Activated CD4-positive, CD25-positive, alpha-beta regulatory T cell (primary cell): ENCODE measurements at regions not wholly inside any gene's neighbourhood (a gene's known extent, or its start where the extent isn't known, plus 50 kb on each side); places are given as distances from the start of the nearest gene placed in this dataset.

ENCODE experiments used
- DNase-seq, 4 experiments: peaks; one replicate each; lab custom pipeline; 2025; lab: John Stamatoyannopoulos, UW

DNA sequence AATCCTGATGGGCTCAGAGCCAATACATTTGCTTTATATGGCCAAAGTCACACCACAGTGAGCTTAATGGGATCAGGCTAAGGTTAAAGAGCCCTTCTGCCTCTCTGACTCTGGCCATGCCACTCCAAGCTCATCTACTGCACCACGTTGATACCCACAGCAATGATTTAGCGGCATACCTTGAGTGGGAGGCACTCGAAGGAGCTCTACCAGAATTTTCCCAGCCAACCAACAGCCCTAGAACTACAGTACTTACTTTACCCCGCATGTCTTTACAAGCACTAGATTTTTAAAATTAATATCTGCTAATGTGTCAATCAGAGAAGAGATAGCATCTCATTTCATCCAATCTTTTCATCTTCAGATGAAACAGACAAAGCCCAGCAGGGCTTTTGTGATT lies 300.5 kb downstream of the GRIN2B start:
- DNase-seq, result no peak

DNA sequence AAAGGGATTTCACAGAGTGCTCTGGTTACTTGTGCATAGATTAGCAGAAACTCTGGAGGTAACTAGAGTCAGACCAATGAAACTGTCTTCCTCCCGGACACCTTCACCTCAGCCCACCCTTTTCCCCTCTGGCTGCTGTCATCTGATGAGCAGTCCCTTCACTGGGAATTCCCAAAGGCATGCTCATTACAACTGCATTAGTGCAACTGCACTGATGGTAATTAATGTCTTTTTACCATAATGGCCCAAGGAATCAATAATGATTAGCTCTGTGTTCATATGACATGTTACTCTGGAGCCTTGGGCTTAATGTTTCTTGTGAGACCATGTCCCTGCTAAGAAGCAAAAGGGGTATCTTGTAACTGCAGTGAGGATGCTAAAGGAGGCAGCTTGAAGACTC lies 304.5 kb downstream of the GRIN2B start:
- no peak for DNase-seq

DNA sequence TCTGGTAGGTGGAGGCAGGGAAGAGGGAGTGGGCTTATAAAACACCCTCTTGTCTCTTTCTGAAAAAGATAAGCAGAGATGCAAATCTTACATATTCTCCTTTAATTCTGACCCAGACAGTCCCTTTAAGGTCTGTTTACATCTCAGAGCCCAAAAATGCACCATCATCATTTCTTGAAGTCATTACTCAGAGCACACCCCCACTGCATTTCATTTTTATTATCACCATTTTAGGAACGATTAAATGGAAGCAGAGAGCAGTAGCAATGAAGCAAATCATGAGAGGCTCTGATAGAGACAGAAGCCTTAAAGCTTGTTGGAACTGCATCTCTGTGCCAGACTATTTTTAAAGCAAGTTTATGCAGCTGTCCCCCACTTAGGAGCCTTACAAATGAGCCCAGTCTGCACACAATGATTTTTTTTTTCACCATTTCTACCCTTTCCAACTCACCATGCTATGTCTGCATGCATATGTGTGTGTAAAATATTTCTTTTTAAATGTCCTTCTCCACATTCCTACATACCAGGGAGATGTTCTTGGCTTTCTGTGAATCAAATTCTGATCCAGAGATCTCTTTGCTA lies 311.0 kb downstream of the GRIN2B start:
- DNase-seq, result no peak

DNA sequence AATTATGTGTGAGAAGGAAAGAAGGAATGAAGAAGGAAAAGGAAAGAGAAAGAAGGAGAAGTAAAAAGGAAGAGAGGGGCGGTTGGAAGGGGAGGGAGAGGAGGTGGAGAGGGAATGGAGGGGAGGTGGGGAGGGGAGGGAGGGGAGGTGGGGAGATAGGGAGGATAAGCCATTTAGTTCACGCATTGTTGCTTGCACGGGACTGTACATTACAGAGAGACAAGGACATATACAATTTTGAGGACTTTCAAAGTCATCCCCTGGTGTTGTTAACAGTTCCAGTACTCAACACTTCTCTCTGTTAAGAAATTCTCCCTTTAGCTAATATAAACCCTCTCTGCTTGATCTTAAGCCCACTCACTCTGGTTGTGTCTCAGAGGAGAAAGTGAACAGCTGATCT lies 312.5 kb downstream of the GRIN2B start:
- DNase-seq, result no peak

DNA sequence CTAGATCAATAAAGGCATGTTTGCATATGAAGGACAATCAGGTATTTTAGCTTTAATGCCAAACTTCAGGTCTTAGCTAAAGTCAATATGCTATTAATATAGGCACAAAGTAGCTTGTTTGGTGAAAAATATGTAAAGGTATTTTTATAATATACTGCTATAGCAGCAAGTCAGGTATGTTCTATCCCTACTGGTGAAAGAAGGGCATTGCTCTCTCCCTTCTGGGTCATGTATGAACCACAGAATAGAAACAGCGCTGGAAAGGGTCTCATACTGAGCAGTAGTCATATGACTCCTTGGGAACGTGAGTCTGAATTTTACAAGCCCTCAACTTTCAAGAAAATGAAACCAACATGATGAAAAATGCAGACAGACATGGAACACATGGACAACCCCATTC lies 314.6 kb downstream of the GRIN2B start:
- DNase-seq, result no peak

DNA sequence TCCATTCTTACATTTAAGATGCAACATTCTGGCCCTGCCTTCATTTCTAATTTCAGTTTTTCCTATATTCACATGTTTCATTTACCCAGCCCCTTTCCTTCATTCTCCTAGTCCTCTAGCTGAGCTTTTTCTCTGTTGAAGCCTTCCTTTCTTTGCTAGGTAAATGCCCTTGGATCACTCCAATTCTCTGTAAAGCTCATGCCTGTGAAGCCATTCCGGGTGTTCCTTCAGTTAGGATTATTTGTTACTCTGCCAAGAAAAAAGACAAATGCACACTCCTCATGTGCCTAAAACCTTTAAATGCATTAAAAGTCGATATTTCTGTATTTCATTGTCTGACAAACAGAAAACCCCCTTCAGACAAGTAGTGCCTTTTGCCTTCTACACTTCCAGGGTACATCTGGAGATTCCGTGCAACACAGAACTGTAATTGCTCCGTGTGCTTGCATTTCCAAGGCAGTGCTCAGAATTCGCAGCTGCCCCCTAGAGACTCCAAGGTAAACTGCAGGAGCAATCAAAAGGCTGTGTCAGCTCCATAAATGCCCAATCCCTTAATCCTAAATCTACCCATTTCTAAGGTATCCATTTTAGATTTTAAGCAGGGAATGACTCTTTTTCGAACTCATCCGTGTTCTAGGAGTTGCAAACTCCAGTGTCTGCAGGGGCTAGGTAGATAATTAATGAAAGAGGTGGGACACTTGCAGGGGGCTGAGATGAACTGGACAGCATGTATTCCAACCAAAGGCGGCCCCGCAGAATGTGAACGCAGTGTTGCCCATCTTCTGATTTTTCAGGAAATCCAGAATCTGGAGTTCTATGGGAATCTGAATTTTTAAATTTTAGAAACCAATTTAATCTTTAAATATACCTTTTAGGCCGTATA lies 320.2 kb downstream of the GRIN2B start:
- peak in 1 of 4 experiments; percentile 4 for DNase-seq

DNA sequence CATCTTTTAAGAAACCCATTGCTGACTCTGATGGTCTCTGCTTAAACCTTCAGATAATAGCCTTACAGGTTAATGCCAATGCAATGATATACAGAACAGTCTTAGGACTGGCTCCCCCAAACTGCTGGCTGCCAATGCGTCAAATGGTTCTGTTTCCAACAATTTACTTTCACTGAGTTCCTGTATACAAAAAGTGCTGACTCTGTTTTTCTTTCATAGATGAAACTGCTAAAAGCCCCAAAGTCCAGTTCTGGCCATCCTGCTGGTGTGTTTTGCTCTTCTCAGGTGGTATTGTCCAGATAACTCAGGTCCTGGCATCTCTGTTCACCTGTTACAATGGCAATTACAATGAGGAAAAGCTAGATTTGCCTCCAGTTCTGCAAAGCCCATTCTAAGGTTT lies 326.9 kb downstream of the GRIN2B start:
- no peak for DNase-seq

DNA sequence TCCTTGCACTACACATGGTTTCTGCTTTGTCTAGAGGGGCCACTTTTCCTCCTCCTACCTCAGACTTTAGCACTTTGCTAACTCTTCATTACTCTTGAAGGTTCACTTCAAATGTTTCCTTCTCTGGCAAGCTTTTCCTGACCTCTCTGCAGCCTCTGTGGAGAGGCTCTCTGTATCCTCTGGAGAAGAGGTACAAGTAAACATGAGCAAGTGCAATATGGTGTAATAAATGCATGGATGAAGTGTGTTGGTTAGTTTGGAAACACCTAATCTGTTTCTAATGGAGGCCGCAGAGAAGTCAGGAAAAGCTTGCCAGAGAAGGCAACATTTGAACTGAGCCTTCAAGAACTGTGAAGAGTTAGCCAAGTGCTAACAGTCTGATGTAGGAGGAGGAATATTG lies 329.3 kb downstream of the GRIN2B start:
- DNase-seq, result no peak

DNA sequence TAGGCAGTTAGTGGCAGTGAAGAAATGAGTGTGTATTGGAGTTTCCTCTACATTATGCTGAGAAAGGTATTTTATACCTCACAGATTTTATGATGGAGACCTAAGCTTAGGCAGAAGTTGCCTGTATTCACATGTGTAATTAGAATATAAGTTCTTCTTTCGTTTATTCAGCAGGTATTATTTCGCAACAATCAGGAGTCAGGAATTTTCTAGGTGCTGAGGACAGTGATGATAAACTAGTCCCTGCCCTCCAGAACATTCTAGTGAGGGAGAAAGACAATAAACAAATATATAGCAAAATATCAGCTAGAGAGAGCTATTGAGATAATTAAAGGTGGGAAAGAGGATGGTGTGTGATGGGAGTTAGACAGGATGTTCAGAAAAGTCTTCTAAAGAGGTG lies 345.7 kb downstream of the GRIN2B start:
- DNase-seq, result no peak

DNA sequence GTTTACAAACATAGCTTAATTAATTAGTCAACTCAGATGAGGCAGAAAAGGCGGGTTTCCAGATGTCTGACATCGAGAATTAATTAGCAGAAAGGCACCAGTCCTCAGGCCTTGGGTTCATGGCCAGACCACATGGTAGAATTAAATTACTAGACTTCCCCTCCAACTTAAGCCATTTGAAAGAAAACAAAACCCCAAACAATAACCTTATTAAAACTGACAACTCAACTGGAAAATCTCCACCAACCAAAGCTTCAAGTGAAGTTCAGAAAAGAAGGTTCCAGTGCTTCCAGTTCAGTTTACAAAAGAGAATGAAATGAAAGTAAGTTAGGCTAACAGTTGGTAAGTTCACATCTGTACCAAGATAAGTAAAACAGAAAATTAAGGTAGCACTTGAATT lies 349.5 kb downstream of the GRIN2B start:
- DNase-seq, result no peak

DNA sequence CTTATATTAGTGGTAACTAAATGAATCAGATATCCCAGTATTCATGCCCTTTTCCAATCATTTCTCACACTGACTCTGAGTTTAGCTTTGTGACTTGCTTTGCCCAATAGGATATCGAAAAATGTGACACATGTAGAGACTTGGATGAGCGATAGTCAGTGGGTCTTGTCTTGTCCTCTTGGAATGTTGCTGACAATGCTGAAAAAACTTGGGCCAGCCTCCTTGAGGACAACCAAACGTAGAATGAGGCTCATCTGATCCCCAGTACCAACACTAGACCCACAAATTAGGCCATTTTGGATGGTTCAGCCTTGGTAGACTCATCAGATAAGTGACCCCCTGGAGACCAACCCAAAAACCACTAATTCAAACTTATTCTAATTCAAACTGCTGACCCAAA lies 351.0 kb downstream of the GRIN2B start:
- DNase-seq, result no peak

DNA sequence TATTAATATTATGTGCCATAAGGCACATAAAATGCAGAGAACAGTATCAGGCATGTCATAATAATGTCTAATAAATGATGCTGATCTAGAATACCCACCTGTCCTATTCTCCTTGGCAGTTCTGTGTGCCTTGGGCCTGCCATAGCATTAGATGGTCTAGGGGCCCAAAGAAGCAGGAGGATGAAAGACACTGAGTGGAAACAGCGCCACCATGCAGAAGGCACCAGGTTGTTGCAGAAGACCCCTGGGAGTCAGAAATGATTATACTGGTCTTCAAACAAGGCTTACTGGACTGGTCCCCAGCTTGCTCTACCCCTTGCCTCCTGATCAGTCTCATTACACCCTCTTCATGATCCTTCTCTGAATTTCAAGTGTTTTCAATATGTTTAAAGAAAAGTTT lies 353.3 kb downstream of the GRIN2B start:
- no peak for DNase-seq

DNA sequence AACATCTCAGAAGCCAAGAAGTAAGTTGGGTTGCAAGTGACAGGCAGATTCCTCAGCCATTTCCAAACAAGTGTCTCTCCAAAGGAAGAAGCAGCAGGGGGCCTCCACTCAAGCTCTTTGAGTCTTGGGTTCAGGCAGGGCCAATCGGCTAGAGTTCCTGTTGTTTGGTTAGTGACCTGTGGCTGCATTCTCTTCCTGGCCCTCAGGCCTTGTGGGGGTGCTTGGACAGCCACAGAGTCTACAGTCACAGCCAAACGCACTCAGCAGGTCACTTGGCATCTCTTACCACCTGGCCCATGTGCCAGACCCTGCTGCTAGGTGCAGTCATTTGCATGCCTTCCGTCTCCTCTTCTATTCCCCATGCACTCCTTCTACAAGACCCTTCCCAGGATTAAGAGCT lies 353.9 kb downstream of the GRIN2B start:
- no peak for DNase-seq

DNA sequence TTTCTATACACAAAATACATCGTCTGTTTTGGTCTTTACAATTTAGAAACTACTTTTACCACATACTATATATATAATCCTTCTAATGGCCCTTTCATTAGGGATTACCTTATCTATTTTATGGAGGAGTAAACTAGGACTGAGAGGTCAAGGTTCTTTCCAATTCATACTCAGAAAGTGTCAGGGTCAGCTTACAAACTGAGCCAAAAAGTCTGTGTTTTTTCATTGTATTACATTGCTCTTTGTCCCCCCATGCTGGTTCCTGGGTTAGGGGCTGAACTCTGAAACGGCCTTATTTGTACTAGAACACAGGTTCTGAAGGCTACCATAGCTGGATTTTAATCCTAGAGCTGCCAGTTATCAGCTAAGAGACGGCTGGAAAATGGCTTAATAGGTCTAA lies 368.1 kb downstream of the GRIN2B start:
- no peak for DNase-seq

DNA sequence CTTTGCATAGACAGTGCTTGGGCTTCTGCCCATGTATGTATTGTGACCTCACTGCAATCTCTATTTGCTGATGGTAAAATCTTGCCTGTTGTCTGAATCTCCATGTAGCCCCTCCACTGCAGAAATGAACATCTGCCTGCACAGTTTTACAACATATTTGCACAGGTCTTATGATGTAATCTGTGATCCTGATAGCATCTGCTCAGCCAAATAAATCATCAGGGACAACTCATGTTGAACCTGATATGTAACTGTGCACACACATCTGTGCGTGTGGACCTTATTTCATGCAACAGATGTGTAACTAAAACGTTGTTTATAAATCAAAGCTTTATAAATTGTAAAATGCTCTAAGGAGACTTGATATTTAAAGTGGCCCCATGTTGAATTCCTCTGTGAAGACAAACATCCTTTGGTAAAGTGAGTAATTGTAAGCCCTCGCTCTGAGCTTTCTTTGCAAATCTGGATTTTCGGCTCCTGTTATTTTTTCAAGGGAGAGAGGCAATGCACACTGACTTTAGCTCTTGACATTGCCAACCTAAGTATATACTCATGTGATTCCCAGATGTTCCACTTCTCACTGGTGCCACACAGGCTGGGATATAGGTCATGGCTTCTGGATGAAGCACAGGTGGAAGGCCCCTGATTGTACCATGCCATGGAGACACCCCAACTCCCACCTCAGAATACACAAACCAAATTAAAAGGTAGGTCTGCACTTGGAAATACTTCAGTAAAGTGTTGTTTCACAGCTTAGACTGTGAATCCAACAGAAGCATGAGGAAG lies 371.3 kb downstream of the GRIN2B start:
- no peak for DNase-seq

DNA sequence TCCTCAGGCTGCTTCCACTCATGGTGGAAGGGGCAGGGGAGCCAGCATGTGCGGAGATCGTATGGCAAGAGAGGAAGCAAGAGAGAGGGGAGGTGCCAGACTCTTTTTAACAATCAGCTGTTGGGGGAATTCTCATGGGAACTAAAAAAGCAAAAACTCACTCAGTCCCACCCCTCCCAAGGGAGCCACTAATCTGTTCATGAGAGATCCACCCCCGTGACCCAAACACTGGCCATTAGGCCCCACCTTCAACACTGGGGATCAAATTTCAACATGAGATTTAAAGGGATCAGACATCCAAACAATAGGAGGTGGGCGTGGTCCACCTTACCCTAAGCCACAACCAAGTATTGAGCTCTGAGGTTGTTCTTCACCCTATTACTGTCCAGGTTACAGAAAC lies 375.1 kb downstream of the GRIN2B start:
- no peak for DNase-seq

DNA sequence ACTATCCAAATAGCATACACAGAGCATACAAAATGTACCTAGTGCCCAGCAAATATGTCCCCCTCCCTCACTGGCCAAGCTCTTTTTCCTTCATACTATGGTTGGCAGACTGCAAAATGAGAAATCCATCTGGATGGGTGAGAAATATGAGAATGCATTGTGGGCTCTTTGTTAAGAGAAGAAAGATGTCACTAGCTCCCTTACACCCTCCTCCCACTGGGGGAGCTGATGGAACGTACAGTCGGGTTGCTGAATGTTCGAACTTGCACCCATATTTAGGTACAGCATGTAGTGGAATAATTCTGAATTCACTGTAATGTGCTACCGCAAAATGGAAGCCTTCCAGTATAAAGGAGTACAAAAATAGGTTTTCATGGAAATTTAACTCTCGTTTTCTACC lies 377.4 kb downstream of the GRIN2B start:
- DNase-seq, result no peak

DNA sequence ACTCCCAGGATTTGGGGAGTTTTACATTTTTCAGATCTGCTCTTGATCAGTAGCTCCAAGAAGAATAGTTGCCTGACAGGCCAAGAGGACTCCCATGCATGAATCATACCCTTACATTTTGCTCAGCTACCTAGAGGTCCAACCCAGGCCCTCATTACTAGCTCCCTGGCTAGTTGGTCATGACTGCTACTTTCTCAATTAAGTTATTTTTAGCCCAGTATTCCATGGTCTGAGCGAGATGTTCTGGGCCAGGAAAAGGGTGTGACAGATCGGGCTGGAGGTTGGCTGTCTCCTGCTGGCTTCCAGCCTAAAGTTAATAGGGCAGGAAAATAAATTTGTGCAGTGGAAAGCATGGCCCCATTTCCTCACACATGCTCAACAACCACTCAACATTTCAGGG lies 379.2 kb downstream of the GRIN2B start:
- DNase-seq, result no peak

DNA sequence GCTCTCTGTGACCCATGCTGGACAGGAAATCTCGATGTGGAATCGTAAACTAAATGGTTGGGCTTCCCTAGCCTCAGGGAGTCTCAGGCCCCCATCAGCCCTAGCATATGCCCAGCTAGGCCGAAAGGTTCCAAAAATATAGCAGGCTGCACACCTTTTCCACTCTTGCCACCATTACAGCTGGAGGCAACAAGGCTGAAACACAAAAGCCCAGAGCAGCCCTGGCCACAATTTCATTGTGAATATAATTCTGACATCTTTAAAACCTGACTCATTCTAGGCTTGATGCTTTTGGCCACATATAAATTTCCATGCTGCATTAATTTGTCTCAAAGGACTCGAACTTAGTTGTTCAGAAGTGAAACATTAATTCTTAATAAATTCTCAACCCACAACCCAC lies 382.2 kb downstream of the GRIN2B start:
- no peak for DNase-seq

DNA sequence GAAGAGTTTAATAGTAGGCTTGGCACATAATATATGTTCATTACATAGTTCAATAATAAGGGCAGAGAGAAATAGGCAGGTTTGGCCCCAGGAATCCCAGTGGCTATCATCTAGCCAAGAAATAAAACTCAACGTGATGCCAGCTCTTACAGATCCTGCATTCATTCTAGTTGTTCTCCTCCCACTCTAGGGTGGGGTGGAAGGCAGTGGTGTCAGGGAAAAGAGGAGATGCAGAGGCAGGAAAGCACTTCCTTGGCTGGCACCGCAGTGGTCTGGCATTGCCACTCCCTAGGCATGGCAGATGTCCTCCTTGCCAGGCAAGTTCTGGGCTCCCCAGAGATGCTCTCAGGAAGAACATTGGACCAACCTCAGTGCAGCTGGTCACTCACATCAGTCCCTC lies 383.6 kb downstream of the GRIN2B start:
- DNase-seq, result no peak

DNA sequence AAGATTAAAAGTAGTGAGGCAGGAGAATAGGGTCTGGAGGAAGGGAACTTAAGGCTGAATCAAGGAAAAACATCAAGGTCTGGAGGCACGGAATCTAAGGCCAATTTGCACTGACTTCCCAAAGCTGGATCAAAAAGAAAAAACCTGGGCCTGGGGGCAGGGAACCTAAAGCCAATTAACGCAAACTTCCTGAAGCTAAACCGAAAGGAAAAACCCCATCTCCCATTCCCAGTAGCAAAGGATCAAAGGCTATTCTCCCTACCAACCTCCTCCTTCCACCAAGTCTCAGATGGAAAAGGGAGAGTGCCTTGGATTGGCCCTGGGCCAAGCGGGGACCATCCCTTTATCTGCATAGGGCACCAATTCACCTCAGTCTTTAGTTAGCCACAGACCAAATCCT lies 384.2 kb downstream of the GRIN2B start:
- no peak for DNase-seq

DNA sequence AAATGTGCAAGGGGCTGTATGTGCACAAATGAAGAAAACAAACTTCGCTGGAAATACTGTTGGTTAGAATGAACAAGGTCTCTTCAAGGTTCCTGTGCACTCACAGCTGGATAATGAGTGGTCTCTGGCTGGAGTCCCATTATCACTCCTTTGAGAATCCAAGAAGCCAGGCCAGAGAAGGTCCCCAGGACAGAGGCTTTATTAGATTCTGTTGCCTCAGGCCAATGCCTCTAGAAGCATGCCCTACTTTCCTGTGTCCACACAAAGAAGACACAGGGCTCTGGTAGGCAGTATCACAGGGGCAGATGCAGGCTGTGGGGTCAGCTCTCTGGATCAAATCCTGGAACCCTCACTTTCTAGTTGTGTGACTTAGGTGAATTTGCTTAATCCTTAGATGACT lies 384.7 kb downstream of the GRIN2B start:
- DNase-seq, result no peak
